Liver (tissue), 3 donors: ENCODE measurements at regions not wholly inside any gene's neighbourhood (a gene's known extent, or its start where the extent isn't known, plus 50 kb on each side); places are given as distances from the start of the nearest gene placed in this dataset.

Source experiments
- EGR1 ChIP-seq, 2 donors: IDR thresholded peaks; 2 replicates each; pipeline ENCODE4 v1.6.1; 2016 to 2018; ENCODE audit warnings: antibody characterized with exemption in 2 of 2, low read depth in 2 of 2
- FOXA1 ChIP-seq: IDR thresholded peaks from 2 replicates; pipeline ENCODE4 v1.6.1; 2016; ENCODE audit warnings: antibody characterized with exemption
- FOXA2 ChIP-seq: IDR thresholded peaks from 2 replicates; pipeline ENCODE4 v1.6.1; 2016; ENCODE audit warnings: antibody characterized with exemption
- JUND ChIP-seq, 2 donors: IDR thresholded peaks; 2 replicates each; pipeline ENCODE4 v1.6.1; 2016; ENCODE audit warnings: antibody characterized with exemption in 2 of 2
- NR2F2 ChIP-seq: IDR thresholded peaks from 2 replicates; pipeline ENCODE4 v1.6.1; 2016; ENCODE audit warnings: antibody characterized with exemption
- RAD21 ChIP-seq, 2 donors: IDR thresholded peaks; 2 replicates each; pipeline ENCODE4 v1.6.1; 2016; ENCODE audit warnings: antibody characterized with exemption in 2 of 2, mild to moderate bottlenecking in 2 of 2
- SP1 ChIP-seq: IDR thresholded peaks from 2 replicates; pipeline ENCODE4 v1.6.1; 2018; ENCODE audit warnings: antibody characterized with exemption, mild to moderate bottlenecking
- TAF1 ChIP-seq: conservative IDR thresholded peaks from 2 replicates; pipeline ENCODE4 v1.6.1; 2016; ENCODE audit warnings: antibody characterized with exemption, mild to moderate bottlenecking
- TF ChIP-seq, protein P1 (sequence below): fragments of 150-350 bp; IDR thresholded peaks from 2 replicates; pipeline ENCODE4 v1.5.1; 2017; ENCODE audit warnings: improper control_type of control experiment, low read depth, low read length; ENCODE audit not compliant: missing input control
- TF ChIP-seq, protein P2 (sequence below): IDR thresholded peaks from 2 replicates; pipeline ENCODE4 v1.6.1; 2016; ENCODE audit warnings: antibody characterized with exemption
- donor health status: healthy.
- donor health status: healthy.

DNA sequence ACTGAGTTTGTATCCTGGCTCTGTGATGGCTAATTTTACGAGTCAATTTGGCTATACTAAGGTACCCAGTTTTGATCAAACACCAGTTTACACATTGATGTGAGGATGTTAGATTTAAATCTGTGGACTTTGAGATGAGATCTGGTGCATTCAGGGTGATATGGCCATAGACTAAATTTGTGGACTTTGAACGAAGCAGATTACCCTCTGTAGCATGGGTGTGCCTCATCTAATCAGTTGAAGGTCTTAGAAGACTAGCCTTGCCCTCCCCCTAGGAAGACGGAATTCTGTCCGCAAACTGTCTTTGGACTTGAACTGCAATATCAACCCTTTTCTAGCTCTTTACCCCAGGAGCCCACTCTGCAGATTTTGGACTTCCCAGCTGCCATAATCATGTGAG lies 547.8 kb upstream of the CITED2 start:
- TF ChIP-seq, protein P1, sequence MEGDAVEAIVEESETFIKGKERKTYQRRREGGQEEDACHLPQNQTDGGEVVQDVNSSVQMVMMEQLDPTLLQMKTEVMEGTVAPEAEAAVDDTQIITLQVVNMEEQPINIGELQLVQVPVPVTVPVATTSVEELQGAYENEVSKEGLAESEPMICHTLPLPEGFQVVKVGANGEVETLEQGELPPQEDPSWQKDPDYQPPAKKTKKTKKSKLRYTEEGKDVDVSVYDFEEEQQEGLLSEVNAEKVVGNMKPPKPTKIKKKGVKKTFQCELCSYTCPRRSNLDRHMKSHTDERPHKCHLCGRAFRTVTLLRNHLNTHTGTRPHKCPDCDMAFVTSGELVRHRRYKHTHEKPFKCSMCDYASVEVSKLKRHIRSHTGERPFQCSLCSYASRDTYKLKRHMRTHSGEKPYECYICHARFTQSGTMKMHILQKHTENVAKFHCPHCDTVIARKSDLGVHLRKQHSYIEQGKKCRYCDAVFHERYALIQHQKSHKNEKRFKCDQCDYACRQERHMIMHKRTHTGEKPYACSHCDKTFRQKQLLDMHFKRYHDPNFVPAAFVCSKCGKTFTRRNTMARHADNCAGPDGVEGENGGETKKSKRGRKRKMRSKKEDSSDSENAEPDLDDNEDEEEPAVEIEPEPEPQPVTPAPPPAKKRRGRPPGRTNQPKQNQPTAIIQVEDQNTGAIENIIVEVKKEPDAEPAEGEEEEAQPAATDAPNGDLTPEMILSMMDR, result no peak
- no peak for TF ChIP-seq FOXA1
- TF ChIP-seq TAF1, result no peak
- TF ChIP-seq, protein P2, sequence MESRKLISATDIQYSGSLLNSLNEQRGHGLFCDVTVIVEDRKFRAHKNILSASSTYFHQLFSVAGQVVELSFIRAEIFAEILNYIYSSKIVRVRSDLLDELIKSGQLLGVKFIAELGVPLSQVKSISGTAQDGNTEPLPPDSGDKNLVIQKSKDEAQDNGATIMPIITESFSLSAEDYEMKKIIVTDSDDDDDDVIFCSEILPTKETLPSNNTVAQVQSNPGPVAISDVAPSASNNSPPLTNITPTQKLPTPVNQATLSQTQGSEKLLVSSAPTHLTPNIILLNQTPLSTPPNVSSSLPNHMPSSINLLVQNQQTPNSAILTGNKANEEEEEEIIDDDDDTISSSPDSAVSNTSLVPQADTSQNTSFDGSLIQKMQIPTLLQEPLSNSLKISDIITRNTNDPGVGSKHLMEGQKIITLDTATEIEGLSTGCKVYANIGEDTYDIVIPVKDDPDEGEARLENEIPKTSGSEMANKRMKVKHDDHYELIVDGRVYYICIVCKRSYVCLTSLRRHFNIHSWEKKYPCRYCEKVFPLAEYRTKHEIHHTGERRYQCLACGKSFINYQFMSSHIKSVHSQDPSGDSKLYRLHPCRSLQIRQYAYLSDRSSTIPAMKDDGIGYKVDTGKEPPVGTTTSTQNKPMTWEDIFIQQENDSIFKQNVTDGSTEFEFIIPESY, result no peak
- no peak for TF ChIP-seq RAD21 (IDR thresholded peaks at IDR 0.05)
- TF ChIP-seq SP1, result no peak
- TF ChIP-seq EGR1 (IDR thresholded peaks at IDR 0.05; ENCODE audit: low read depth in 2 of 2), result no peak
- TF ChIP-seq FOXA2, result no peak
- TF ChIP-seq NR2F2, result no peak
- no peak for TF ChIP-seq JUND (IDR thresholded peaks at IDR 0.05)
